Immature natural killer cell (primary cell): ENCODE measurements at regions not wholly inside any gene's neighbourhood (a gene's known extent, or its start where the extent isn't known, plus 50 kb on each side); places are given as distances from the start of the nearest gene placed in this dataset.

Experiments used
- DNase-seq, 3 donors: peaks; one replicate each; pipeline ENCODE4 v3.0.0; 2022; ENCODE audit warnings: mixed read lengths in 1 of 3
- H3K27ac Mint-ChIP-seq, 6 donors: one replicate each; pipeline ENCODE4 v1.8.0; 2020; ENCODE audit warnings: mixed read lengths in 6 of 6, mild to moderate bottlenecking in 5 of 6, inconsistent platforms in 4 of 6, moderate library complexity in 3 of 6
- H3K27me3 Mint-ChIP-seq, 3 donors: one replicate each; pipeline ENCODE4 v1.8.0; 2020 to 2021; ENCODE audit warnings: low read depth in 3 of 3, mild to moderate bottlenecking in 3 of 3, mixed read lengths in 3 of 3, moderate library complexity in 3 of 3, inconsistent platforms in 1 of 3
- H3K36me3 Mint-ChIP-seq, 3 donors: one replicate each; pipeline ENCODE4 v1.8.0; 2020; ENCODE audit warnings: mixed read lengths in 3 of 3, inconsistent platforms in 2 of 3, mild to moderate bottlenecking in 2 of 3
- H3K4me1 Mint-ChIP-seq, 2 donors: one replicate each; pipeline ENCODE4 v1.8.0; 2020; ENCODE audit warnings: inconsistent platforms in 2 of 2, mild to moderate bottlenecking in 2 of 2, mixed read lengths in 2 of 2, moderate library complexity in 1 of 2
- H3K4me3 Mint-ChIP-seq, 5 donors: one replicate each; pipeline ENCODE4 v1.8.0; 2020; ENCODE audit warnings: mild to moderate bottlenecking in 5 of 5, mixed read lengths in 5 of 5, inconsistent platforms in 3 of 5, moderate library complexity in 3 of 5
- H3K9me3 Mint-ChIP-seq, 6 donors: one replicate each; pipeline ENCODE4 v1.8.0; 2020; ENCODE audit warnings: mild to moderate bottlenecking in 6 of 6, mixed read lengths in 6 of 6, inconsistent platforms in 4 of 6, moderate library complexity in 3 of 6

DNA sequence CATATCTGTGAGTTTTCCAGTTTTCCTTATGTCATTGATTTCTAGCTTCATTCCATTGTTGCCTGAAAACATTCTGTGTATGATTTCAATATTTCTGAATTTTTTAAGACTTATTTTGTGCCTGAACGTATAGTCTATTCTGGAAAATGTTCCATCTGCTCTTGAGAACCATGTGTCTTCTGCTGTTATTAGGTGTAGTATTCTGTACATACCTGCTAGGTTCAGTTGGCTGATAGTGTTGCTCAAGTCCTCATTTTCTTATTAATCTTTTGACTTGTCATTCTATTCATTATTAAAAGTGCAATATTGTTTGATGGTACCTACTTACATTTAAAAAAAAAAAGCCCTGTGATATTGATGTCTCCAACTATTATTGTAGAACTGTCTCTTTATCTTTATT is 869.8 kb upstream of the MAN1A1 start:
- Mint-ChIP-seq H3K27ac (no peak overlapping the region), H3K27me3 (no peaks in the 10 kb centered on the region), H3K4me1 (no peaks in the 10 kb centered on the region), H3K36me3 (no peaks in the 10 kb centered on the region), H3K9me3 (peaks cover 0 to 11% (median 1%) of the 10 kb centered on the region in 6 donors), H3K4me3 (no peak overlapping the region)
- no peak for DNase-seq

- no peak overlapping the region for H3K4me3 Mint-ChIP-seq
- H3K27ac Mint-ChIP-seq, result no peak overlapping the region
- no peaks in the 10 kb centered on the region for H3K36me3 Mint-ChIP-seq
- no peaks in the 10 kb centered on the region for H3K4me1 Mint-ChIP-seq
- DNase-seq, result no peak
- H3K27me3 Mint-ChIP-seq, result no peaks in the 10 kb centered on the region
- peaks cover 0 to 11% (median 6%) of the 10 kb centered on the region in 6 donors for H3K9me3 Mint-ChIP-seq
These were observed 864.5 kb upstream of the MAN1A1 start for GRCh38 chr6:120214088-120214499.

DNA sequence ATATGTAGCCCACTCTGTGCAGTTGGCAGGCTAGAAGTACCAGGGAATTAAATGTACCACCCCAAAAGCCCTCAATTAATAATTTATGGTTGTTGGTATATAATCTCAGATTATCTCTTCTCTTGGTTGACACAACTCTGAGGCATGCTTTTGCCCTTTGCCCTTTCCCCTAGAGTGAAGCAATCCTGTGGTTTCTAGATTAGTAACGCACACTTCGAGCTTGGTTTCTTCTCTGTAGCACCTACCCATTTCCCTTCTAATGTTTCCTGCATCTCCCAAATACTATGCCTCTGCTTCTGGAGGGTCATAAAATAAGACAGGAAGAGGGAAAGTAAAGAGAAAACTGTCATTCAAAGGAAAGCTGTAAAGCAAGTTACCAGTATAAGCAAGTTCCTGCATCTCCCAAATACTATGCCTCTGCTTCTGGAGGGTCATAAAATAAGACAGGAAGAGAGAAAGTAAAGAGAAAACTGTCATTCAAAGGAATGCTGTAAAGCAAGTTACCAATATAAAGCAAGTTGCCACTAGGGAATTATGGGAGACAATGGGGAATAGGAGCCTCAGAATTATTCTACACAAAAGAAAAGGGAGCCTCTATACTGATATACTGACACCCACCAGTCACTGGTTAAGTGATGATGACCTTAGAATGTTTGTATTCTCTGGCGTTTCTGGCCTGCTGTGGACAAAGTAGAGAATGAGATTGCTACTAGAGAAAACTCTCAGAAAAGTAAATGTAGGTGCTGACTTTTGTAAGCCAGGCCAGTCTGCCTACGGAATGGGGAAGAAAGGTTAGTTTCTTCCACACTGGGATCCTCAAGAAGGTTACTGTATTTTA is 862.6 kb upstream of the MAN1A1 start:
- no peaks in the 10 kb centered on the region for H3K4me1 Mint-ChIP-seq
- no peak overlapping the region for H3K4me3 Mint-ChIP-seq
- peaks cover 0 to 16% (median 10%) of the 10 kb centered on the region in 6 donors for H3K9me3 Mint-ChIP-seq
- no peak overlapping the region for H3K27ac Mint-ChIP-seq
- H3K36me3 Mint-ChIP-seq, result no peaks in the 10 kb centered on the region
- no peaks in the 10 kb centered on the region for H3K27me3 Mint-ChIP-seq
- no peak for DNase-seq

DNA sequence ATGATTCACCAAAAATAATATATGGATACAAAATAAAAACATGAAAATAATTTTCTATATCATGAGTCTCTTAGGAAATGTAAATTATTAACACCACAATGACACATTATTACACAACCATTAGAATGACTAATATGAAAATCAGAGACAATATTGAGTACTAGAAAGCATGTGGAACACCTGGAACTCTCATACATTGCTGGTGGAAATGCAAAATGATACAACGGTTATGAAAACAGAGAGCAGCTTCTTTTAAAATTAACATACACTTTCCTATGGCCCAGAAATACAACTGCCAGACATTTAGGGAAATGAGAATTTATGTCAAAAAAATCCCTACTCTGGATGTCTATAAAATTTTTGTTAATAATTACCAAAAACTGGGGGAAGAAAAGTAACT is 853.3 kb upstream of the MAN1A1 start:
- H3K27me3 Mint-ChIP-seq, result peaks cover 2% of the 10 kb centered on the region in 3 donors
- no peaks in the 10 kb centered on the region for H3K36me3 Mint-ChIP-seq
- peaks cover 0 to 23% (median 11%) of the 10 kb centered on the region in 6 donors for H3K9me3 Mint-ChIP-seq
- DNase-seq, result no peak
- H3K4me1 Mint-ChIP-seq, result no peaks in the 10 kb centered on the region
- no peak overlapping the region for H3K4me3 Mint-ChIP-seq
- no peak overlapping the region for H3K27ac Mint-ChIP-seq

GRCh38 chr6:120200853-120201252 is 851.3 kb upstream of the MAN1A1 start:
- peaks cover 0 to 18% (median 12%) of the 10 kb centered on the region in 6 donors for H3K9me3 Mint-ChIP-seq

GRCh38 chr6:120198033-120198432 is 848.5 kb upstream of the MAN1A1 start:
- Mint-ChIP-seq H3K27me3 (no peaks in the 10 kb centered on the region), H3K36me3 (no peaks in the 10 kb centered on the region), H3K4me1 (no peaks in the 10 kb centered on the region), H3K9me3 (peaks cover 0 to 18% (median 5%) of the 10 kb centered on the region in 6 donors), H3K27ac (no peak overlapping the region), H3K4me3 (no peak overlapping the region)
- DNase-seq, result no peak

More at GRCh38 chr6:120200853-120201252, 851.3 kb upstream of the MAN1A1 start:
- H3K27me3 Mint-ChIP-seq, result peaks cover 2% of the 10 kb centered on the region in 3 donors
- H3K27ac Mint-ChIP-seq, result no peak overlapping the region
- H3K4me3 Mint-ChIP-seq, result no peak overlapping the region
- no peaks in the 10 kb centered on the region for H3K4me1 Mint-ChIP-seq
- no peak for DNase-seq
- H3K36me3 Mint-ChIP-seq, result no peaks in the 10 kb centered on the region

GRCh38 chr6:120186080-120186479 is 836.5 kb upstream of the MAN1A1 start:
- no peak for DNase-seq
- no peaks in the 10 kb centered on the region for H3K4me1 Mint-ChIP-seq
- H3K36me3 Mint-ChIP-seq, result no peaks in the 10 kb centered on the region
- H3K4me3 Mint-ChIP-seq, result no peak overlapping the region
- no peak overlapping the region for H3K27ac Mint-ChIP-seq
- no peaks in the 10 kb centered on the region for H3K27me3 Mint-ChIP-seq
- H3K9me3 Mint-ChIP-seq, result peaks cover 0 to 13% (median 3%) of the 10 kb centered on the region in 6 donors

GRCh38 chr6:120173250-120173649 is 823.7 kb upstream of the MAN1A1 start:
- no peak overlapping the region for H3K27ac Mint-ChIP-seq
- no peaks in the 10 kb centered on the region for H3K4me1 Mint-ChIP-seq
- no peaks in the 10 kb centered on the region for H3K36me3 Mint-ChIP-seq
- H3K9me3 Mint-ChIP-seq, result peaks cover 0 to 21% (median 3%) of the 10 kb centered on the region in 6 donors
- DNase-seq, result no peak
- no peak overlapping the region for H3K4me3 Mint-ChIP-seq
- peaks cover 0 to 2% (median 0%) of the 10 kb centered on the region in 3 donors for H3K27me3 Mint-ChIP-seq

DNA sequence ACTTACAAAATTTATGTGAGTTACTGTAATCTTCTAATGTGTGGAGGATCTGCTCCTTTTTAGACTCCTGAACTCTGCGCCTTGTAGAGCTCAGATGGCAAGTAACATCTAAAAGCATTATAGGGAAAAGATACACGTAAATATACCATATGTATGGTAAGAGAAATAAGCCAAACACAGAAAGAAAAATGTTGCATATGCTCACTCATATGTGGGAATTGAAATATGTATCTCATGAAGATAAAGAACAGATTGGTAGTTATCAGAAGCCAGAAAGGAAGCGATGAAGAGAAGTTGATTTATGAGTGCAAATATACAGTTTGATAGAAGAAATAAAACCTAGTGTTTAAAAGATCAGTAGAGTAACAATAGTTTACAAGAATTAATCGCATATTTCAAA is 815.0 kb upstream of the MAN1A1 start:
- Mint-ChIP-seq H3K4me3 (no peak overlapping the region), H3K36me3 (no peaks in the 10 kb centered on the region), H3K27me3 (no peaks in the 10 kb centered on the region), H3K27ac (no peak overlapping the region), H3K9me3 (peaks cover 0 to 11% (median 6%) of the 10 kb centered on the region in 6 donors), H3K4me1 (no peaks in the 10 kb centered on the region)
- no peak for DNase-seq

GRCh38 chr6:120157873-120158272 is 808.3 kb upstream of the MAN1A1 start:
- Mint-ChIP-seq H3K36me3 (no peaks in the 10 kb centered on the region), H3K27me3 (no peaks in the 10 kb centered on the region), H3K9me3 (peaks cover 0 to 11% (median 2%) of the 10 kb centered on the region in 6 donors), H3K4me3 (no peak overlapping the region), H3K27ac (no peak overlapping the region), H3K4me1 (no peaks in the 10 kb centered on the region)
- DNase-seq, result no peak

- H3K27me3 Mint-ChIP-seq, result no peaks in the 10 kb centered on the region
- DNase-seq, result no peak
- H3K36me3 Mint-ChIP-seq, result no peaks in the 10 kb centered on the region
- H3K27ac Mint-ChIP-seq, result no peak overlapping the region
- H3K4me1 Mint-ChIP-seq, result no peaks in the 10 kb centered on the region
- no peak overlapping the region for H3K4me3 Mint-ChIP-seq
- peaks cover 3 to 39% (median 13%) of the 10 kb centered on the region in 6 donors for H3K9me3 Mint-ChIP-seq
These were observed 797.7 kb upstream of the MAN1A1 start for GRCh38 chr6:120147071-120147871.

DNA sequence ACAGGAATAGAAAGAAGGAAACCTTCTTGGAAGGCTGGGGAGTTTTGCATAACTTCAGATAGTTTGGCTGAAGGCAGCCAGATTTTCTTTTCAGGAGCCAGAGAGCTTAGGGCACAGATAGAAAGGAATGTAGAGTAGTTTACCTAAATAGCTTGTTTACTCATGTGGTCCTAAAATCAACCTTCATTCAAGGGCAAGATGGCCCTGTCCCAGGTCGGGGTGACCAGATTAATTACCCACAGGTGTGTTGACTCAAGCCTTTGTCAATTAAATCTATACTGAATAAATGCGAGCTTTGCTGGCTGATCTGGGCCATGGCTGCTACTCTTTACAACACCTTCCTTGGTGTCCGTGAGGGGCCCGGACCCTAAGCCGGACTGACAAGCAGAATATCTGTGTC is 792.0 kb upstream of the MAN1A1 start:
- no peak for DNase-seq
- Mint-ChIP-seq H3K9me3 (peaks cover 0 to 9% (median 2%) of the 10 kb centered on the region in 6 donors), H3K27ac (no peak overlapping the region), H3K36me3 (no peaks in the 10 kb centered on the region), H3K4me1 (no peaks in the 10 kb centered on the region), H3K27me3 (no peaks in the 10 kb centered on the region), H3K4me3 (no peak overlapping the region)

GRCh38 chr6:120137492-120137891 is 787.9 kb upstream of the MAN1A1 start:
- no peak for DNase-seq
- Mint-ChIP-seq H3K36me3 (no peaks in the 10 kb centered on the region), H3K9me3 (peaks cover 0 to 9% (median 3%) of the 10 kb centered on the region in 6 donors), H3K27me3 (no peaks in the 10 kb centered on the region), H3K4me3 (no peak overlapping the region), H3K27ac (no peak overlapping the region), H3K4me1 (no peaks in the 10 kb centered on the region)

- Mint-ChIP-seq H3K27me3 (peaks cover 0 to 1% (median 0%) of the 10 kb centered on the region in 3 donors), H3K36me3 (no peaks in the 10 kb centered on the region), H3K27ac (no peak overlapping the region), H3K4me3 (no peak overlapping the region), H3K9me3 (peaks cover 0 to 12% (median 4%) of the 10 kb centered on the region in 6 donors), H3K4me1 (no peaks in the 10 kb centered on the region)
- DNase-seq, result no peak
These were observed 779.7 kb upstream of the MAN1A1 start for GRCh38 chr6:120129228-120129627.
